Peyer's patch (tissue), 4 donors: ENCODE measurements at regions not wholly inside any gene's neighbourhood (a gene's known extent, or its start where the extent isn't known, plus 50 kb on each side); places are given as distances from the start of the nearest gene placed in this dataset.

Experiments used
- DNase-seq, 3 donors: peaks; one replicate each; pipeline ENCODE4 v3.0.0-alpha.2; 2017 to 2019
- H3K27ac ChIP-seq, 4 donors: fragments of 200-600 bp; sonication (generic); one replicate each; pipeline ENCODE4 v1.5.1; 2016 to 2019
- H3K27me3 ChIP-seq, 2 donors: fragments of 200-600 bp; sonication (generic); one replicate each; pipeline ENCODE4 v1.5.1; 2019
- H3K36me3 ChIP-seq, 3 donors: fragments of 200-600 bp; sonication (generic); one replicate each; pipeline ENCODE4 v1.5.1; 2016 to 2019
- H3K4me1 ChIP-seq, 4 donors: fragments of 200-600 bp; sonication (generic); one replicate each; pipeline ENCODE4 v1.5.1; 2016 to 2019
- H3K4me3 ChIP-seq, 4 donors: fragments of 200-600 bp; sonication (generic); 1 replicate in 3 of 4; 2 replicates in 1 of 4; pipeline ENCODE4 v1.5.1; 2016 to 2019; ENCODE audit warnings: mild to moderate bottlenecking in 1 of 4
- H3K9me3 ChIP-seq, 4 donors: fragments of 200-600 bp; sonication (generic); one replicate each; pipeline ENCODE4 v1.5.1; 2016 to 2019; ENCODE audit warnings: mild to moderate bottlenecking in 1 of 4
- CTCF ChIP-seq, 6 experiments: fragments of 450-650 bp in 4 of 6; fragments of 200-600 bp in 2 of 6; sonication (generic) in 1 of 6; IDR thresholded peaks; one replicate each; pipeline ENCODE4 v1.5.1; 2017 to 2019; ENCODE audit warnings: antibody characterized with exemption in 6 of 6, mild to moderate bottlenecking in 3 of 6, moderate library complexity in 1 of 6
- POLR2A ChIP-seq, 2 donors: fragments of 450-650 bp; IDR thresholded peaks; one replicate each; pipeline ENCODE4 v1.5.1; 2017; ENCODE audit warnings: antibody characterized with exemption in 2 of 2, mild to moderate bottlenecking in 2 of 2, moderate library complexity in 2 of 2

GRCh38 chr20:50273601-50274491, 83.2 kb downstream of the CEBPB start:
- Histone ChIP-seq H3K27me3 (no peaks in the 10 kb centered on the region), H3K9me3 (no peaks in the 10 kb centered on the region), H3K36me3 (no peaks in the 10 kb centered on the region), H3K27ac (peak overlapping the region; percentile 27 to 35 (median 29)), H3K4me1 (peaks cover 0 to 21% (median 0%) of the 10 kb centered on the region in 4 donors), H3K4me3 (no peak overlapping the region)
- no peak for TF ChIP-seq CTCF (IDR thresholded peaks at IDR 0.05)
- TF ChIP-seq POLR2A (IDR thresholded peaks at IDR 0.05), result no peak
- no peak for DNase-seq

- DNase-seq, result peak in 1 of 3 donors; percentile 70
- H3K9me3 ChIP-seq, result no peaks in the 10 kb centered on the region
- peaks cover 0 to 26% (median 0%) of the 10 kb centered on the region in 4 donors for H3K4me1 ChIP-seq
- no peak for TF ChIP-seq CTCF (IDR thresholded peaks at IDR 0.05)
- H3K4me3 ChIP-seq, result no peak overlapping the region
- peak overlapping the region in 1 of 4 donors; percentile 35 for H3K27ac ChIP-seq
- H3K27me3 ChIP-seq, result no peaks in the 10 kb centered on the region
- H3K36me3 ChIP-seq, result no peaks in the 10 kb centered on the region
Observed at GRCh38 chr20:50274570-50275430, 84.2 kb downstream of the CEBPB start.

- no peaks in the 10 kb centered on the region for H3K27me3 ChIP-seq
- no peaks in the 10 kb centered on the region for H3K36me3 ChIP-seq
- H3K4me1 ChIP-seq, result peaks cover 0 to 26% (median 0%) of the 10 kb centered on the region in 4 donors
- no peak for DNase-seq
- TF ChIP-seq CTCF (IDR thresholded peaks at IDR 0.05), result no peak
- no peak for TF ChIP-seq POLR2A (IDR thresholded peaks at IDR 0.05)
- no peak overlapping the region for H3K4me3 ChIP-seq
- H3K27ac ChIP-seq, result peak overlapping the region in 2 of 4 donors; percentile 13 to 35
- no peaks in the 10 kb centered on the region for H3K9me3 ChIP-seq
Observed at GRCh38 chr20:50276119-50277063, 85.8 kb downstream of the CEBPB start.

GRCh38 chr20:50277064-50277415, 86.4 kb downstream of the CEBPB start:
- no peak for TF ChIP-seq POLR2A (IDR thresholded peaks at IDR 0.05)
- TF ChIP-seq CTCF (IDR thresholded peaks at IDR 0.05), result no peak
- H3K27ac ChIP-seq, result no peak overlapping the region
- H3K4me3 ChIP-seq, result no peak overlapping the region
- DNase-seq, result no peak
- no peaks in the 10 kb centered on the region for H3K36me3 ChIP-seq
- H3K27me3 ChIP-seq, result no peaks in the 10 kb centered on the region
- H3K4me1 ChIP-seq, result peaks cover 0 to 26% (median 0%) of the 10 kb centered on the region in 4 donors
- H3K9me3 ChIP-seq, result no peaks in the 10 kb centered on the region
